Stimulated activated naive CD8-positive, alpha-beta T cell treated with anti-CD3 and anti-CD28 coated beads, Interleukin-15, Interleukin-2, amounts not matched to agents 100 ng/mL and 50 ng/mL, for 24 hours (primary cell): ENCODE measurements at regions not wholly inside any gene's neighbourhood (a gene's known extent, or its start where the extent isn't known, plus 50 kb on each side); places are given as distances from the start of the nearest gene placed in this dataset.
"Not testable (repeated sequence)": the region's sequence is repeated elsewhere in the genome, so short reads cannot be mapped to it uniquely, and the experiment has no call there.

ENCODE experiments used
- H3K27ac Mint-ChIP-seq: one replicate; pipeline ENCODE4 v1.8.0; 2021; ENCODE audit warnings: mild to moderate bottlenecking, mixed read lengths
- H3K27me3 Mint-ChIP-seq: one replicate; pipeline ENCODE4 v1.8.0; 2021; ENCODE audit warnings: mixed read lengths
- H3K36me3 Mint-ChIP-seq: one replicate; pipeline ENCODE4 v1.8.0; 2021; ENCODE audit warnings: low read depth, mixed read lengths
- H3K4me1 Mint-ChIP-seq: one replicate; pipeline ENCODE4 v1.8.0; 2021; ENCODE audit warnings: low read depth, mixed read lengths
- H3K4me3 Mint-ChIP-seq: one replicate; pipeline ENCODE4 v1.8.0; 2021; ENCODE audit warnings: mild to moderate bottlenecking, mixed read lengths
- H3K9me3 Mint-ChIP-seq: one replicate; pipeline ENCODE4 v1.8.0; 2021; ENCODE audit warnings: mixed read lengths

GRCh38 chr2:193885419-193885818 lies 1690.7 kb upstream of the TMEFF2 start:
- H3K9me3 Mint-ChIP-seq, result peaks cover 13% of the 10 kb centered on the region
- no peak overlapping the region for H3K27ac Mint-ChIP-seq
- no peaks in the 10 kb centered on the region for H3K36me3 Mint-ChIP-seq
- H3K4me1 Mint-ChIP-seq, result no peaks in the 10 kb centered on the region
- H3K4me3 Mint-ChIP-seq, result no peak overlapping the region
- H3K27me3 Mint-ChIP-seq, result no peaks in the 10 kb centered on the region

DNA sequence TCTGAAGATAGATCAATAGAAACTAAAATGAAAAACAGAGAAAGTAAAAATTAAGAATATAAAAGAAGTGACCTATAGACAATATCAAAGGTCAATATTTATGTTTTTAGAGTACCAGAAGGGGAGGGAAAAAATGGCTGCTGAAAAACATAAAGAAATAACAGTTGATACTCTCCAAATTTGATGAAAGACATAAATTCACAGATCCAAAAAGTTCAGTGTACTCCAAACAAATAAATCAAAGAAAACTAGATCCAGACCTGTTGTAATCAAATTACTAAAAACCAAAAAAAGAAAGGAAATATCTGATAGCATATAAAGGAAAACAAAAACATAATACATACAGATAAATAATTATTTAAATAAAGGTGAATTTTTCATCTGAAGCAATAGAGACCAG lies 1689.1 kb upstream of the TMEFF2 start:
- H3K36me3 Mint-ChIP-seq, result no peaks in the 10 kb centered on the region
- H3K27me3 Mint-ChIP-seq, result no peaks in the 10 kb centered on the region
- no peak overlapping the region for H3K27ac Mint-ChIP-seq
- H3K9me3 Mint-ChIP-seq, result peaks cover 13% of the 10 kb centered on the region
- no peak overlapping the region for H3K4me3 Mint-ChIP-seq
- no peaks in the 10 kb centered on the region for H3K4me1 Mint-ChIP-seq

DNA sequence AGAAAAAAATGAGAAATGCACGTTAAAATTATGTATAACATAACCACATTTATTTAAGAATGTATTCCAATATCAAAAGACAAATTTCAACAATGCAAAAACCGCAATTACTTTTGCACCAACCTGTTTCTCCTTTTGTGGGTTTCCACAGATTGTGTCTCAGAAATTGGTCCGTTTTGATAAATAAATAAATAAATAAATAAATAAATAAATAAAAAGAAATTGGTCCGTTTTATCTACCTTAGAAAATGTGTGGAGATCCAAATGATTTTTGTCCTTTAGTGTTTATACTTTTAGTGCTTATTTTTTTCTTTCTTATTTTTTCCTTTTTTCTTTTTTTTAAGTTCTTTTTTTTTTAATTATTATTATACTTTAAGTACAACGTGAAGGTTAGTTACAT lies 1682.2 kb upstream of the TMEFF2 start:
- Mint-ChIP-seq H3K27ac (no peak overlapping the region), H3K4me3 (no peak overlapping the region), H3K9me3 (peaks cover 4% of the 10 kb centered on the region), H3K36me3 (no peaks in the 10 kb centered on the region), H3K4me1 (no peaks in the 10 kb centered on the region), H3K27me3 (no peaks in the 10 kb centered on the region)

DNA sequence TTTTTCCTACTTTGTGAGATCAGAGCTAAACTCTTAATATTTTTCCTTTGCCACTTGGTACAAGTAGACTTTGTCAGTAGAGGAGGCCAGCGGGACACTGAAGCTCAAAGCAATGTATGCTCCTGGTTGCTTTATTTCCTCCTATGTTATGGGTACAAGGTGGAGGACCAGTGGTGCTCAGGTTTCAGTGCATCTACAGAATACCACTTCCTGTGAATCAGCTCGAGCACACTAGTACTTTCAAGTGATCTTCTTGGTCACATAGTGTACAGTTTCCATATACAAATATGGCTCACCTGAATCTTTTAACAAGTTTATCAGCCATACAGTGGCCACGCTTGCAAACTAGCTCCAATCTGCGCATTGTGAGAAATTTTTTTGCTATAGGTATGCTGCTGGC lies 1674.8 kb upstream of the TMEFF2 start:
- Mint-ChIP-seq H3K4me1 (no peaks in the 10 kb centered on the region), H3K9me3 (peaks cover 4% of the 10 kb centered on the region), H3K36me3 (no peaks in the 10 kb centered on the region), H3K4me3 (no peak overlapping the region), H3K27me3 (no peaks in the 10 kb centered on the region), H3K27ac (no peak overlapping the region)

GRCh38 chr2:193868833-193869232 lies 1674.1 kb upstream of the TMEFF2 start:
- H3K27ac Mint-ChIP-seq, result no peak overlapping the region

GRCh38 chr2:193868132-193868531 lies 1673.4 kb upstream of the TMEFF2 start:
- Mint-ChIP-seq H3K4me1 (no peaks in the 10 kb centered on the region), H3K4me3 (no peak overlapping the region), H3K9me3 (peaks cover 4% of the 10 kb centered on the region), H3K27me3 (no peaks in the 10 kb centered on the region), H3K36me3 (no peaks in the 10 kb centered on the region), H3K27ac (no peak overlapping the region)

More at GRCh38 chr2:193868833-193869232, 1674.1 kb upstream of the TMEFF2 start:
- Mint-ChIP-seq H3K9me3 (peaks cover 4% of the 10 kb centered on the region), H3K4me3 (no peak overlapping the region), H3K27me3 (no peaks in the 10 kb centered on the region), H3K4me1 (no peaks in the 10 kb centered on the region), H3K36me3 (no peaks in the 10 kb centered on the region)

DNA sequence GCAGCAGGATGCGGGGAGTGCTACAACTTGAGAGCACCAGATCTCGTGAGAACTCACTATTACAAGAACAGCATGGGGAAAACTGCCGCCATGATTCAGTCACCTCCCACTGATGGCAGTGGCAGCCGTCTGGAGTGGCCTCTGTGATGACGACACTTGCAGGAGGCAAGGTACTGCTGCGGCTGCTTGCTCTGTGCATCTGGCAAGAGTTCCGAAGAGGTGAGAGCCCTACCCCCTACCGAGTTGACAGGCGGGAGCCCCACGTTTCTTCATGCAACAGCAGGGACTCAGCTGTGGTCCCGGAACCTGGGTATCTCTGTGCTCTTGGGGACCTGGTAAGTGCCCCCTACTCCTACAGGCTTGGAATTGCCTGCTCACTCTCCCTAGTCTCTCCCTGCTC lies 1672.7 kb upstream of the TMEFF2 start:
- Mint-ChIP-seq H3K4me1 (no peaks in the 10 kb centered on the region), H3K27me3 (no peaks in the 10 kb centered on the region), H3K36me3 (no peaks in the 10 kb centered on the region), H3K4me3 (no peak overlapping the region), H3K9me3 (peaks cover 4% of the 10 kb centered on the region), H3K27ac (no peak overlapping the region)

- H3K27me3 Mint-ChIP-seq, result no peaks in the 10 kb centered on the region
- H3K4me3 Mint-ChIP-seq, result no peak overlapping the region
- no peaks in the 10 kb centered on the region for H3K36me3 Mint-ChIP-seq
- H3K4me1 Mint-ChIP-seq, result no peaks in the 10 kb centered on the region
- H3K27ac Mint-ChIP-seq, result no peak overlapping the region
- no peaks in the 10 kb centered on the region for H3K9me3 Mint-ChIP-seq
Observed at GRCh38 chr2:193861557-193861956, 1666.8 kb upstream of the TMEFF2 start.

DNA sequence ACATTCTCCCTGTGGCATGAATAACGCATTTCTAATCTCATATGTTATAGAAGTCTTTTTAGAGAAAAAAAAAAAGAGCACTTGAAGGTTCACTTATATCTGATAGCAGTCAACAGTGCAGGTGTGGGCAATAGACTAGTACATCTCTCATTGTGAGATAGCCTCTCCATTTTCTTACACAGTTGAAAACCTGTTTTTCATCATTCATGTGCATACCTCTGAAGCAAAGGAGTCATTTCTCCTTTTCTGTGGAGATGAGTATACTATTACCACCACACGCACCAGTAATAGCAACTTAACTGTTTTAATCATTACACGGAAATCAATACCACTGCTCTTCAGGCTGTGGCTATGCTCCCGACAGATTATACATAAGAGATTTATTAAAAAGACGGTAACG lies 1653.3 kb upstream of the TMEFF2 start:
- Mint-ChIP-seq H3K27me3 (no peaks in the 10 kb centered on the region), H3K4me3 (no peak overlapping the region), H3K4me1 (no peaks in the 10 kb centered on the region), H3K9me3 (no peaks in the 10 kb centered on the region), H3K36me3 (no peaks in the 10 kb centered on the region), H3K27ac (no peak overlapping the region)

GRCh38 chr2:193847130-193847529 lies 1652.4 kb upstream of the TMEFF2 start:
- H3K9me3 Mint-ChIP-seq, result no peaks in the 10 kb centered on the region

DNA sequence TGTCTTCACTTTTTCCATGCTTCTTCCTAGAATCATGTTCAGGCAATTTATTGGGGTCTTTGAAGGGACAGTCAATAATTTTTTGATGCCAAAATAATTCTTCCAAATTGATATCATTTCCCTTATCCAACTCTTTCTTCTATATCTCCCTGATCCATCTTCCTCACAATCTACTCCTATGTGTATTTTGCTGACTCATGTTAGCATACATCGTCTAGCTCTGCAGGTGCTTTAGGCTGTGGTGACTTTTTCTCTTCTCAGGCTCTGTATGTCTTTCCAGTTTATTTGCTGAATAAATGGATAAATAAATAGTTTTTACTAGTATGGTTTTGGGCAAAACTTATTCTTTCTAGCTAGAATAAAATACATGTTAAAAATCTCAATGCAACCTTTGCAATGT lies 1650.9 kb upstream of the TMEFF2 start:
- Mint-ChIP-seq H3K27ac (no peak overlapping the region), H3K4me3 (no peak overlapping the region), H3K36me3 (no peaks in the 10 kb centered on the region), H3K9me3 (no peaks in the 10 kb centered on the region), H3K4me1 (no peaks in the 10 kb centered on the region), H3K27me3 (no peaks in the 10 kb centered on the region)

More at GRCh38 chr2:193847130-193847529, 1652.4 kb upstream of the TMEFF2 start:
- H3K4me3 Mint-ChIP-seq, result no peak overlapping the region
- no peaks in the 10 kb centered on the region for H3K4me1 Mint-ChIP-seq
- H3K27ac Mint-ChIP-seq, result no peak overlapping the region
- no peaks in the 10 kb centered on the region for H3K27me3 Mint-ChIP-seq
- H3K36me3 Mint-ChIP-seq, result no peaks in the 10 kb centered on the region

DNA sequence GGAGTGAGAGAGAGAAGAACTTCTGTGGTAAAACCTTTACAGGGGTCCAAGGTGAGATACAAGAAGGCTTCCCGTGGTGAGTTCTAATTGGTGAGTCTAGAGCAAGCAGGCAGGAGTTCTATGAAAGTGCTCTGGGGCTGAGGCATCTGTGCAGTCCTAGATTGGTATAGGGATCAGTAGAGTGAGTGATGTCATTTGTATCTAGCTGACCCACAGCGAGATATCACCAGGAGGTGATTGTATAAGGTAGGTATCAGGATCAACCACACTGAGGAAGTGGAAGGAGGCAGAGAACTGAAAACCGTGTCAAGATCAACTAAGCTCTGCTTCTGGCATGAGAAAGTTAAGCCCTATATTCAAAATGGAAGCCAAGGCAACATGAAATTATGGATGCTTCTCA lies 1648.9 kb upstream of the TMEFF2 start:
- Mint-ChIP-seq H3K9me3 (no peaks in the 10 kb centered on the region), H3K4me1 (no peaks in the 10 kb centered on the region), H3K27me3 (no peaks in the 10 kb centered on the region), H3K36me3 (no peaks in the 10 kb centered on the region), H3K27ac (no peak overlapping the region), H3K4me3 (no peak overlapping the region)

GRCh38 chr2:193841384-193842150 lies 1646.8 kb upstream of the TMEFF2 start:
- Mint-ChIP-seq H3K4me1 (no peaks in the 10 kb centered on the region), H3K4me3 (no peak overlapping the region), H3K27me3 (no peaks in the 10 kb centered on the region), H3K36me3 (no peaks in the 10 kb centered on the region), H3K27ac (no peak overlapping the region), H3K9me3 (no peaks in the 10 kb centered on the region)

GRCh38 chr2:193837111-193837738 lies 1642.5 kb upstream of the TMEFF2 start:
- peaks cover 6% of the 10 kb centered on the region for H3K9me3 Mint-ChIP-seq
- no peaks in the 10 kb centered on the region for H3K4me1 Mint-ChIP-seq
- no peak overlapping the region for H3K4me3 Mint-ChIP-seq
- H3K27ac Mint-ChIP-seq, result no peak overlapping the region
- H3K36me3 Mint-ChIP-seq, result no peaks in the 10 kb centered on the region
- no peaks in the 10 kb centered on the region for H3K27me3 Mint-ChIP-seq

DNA sequence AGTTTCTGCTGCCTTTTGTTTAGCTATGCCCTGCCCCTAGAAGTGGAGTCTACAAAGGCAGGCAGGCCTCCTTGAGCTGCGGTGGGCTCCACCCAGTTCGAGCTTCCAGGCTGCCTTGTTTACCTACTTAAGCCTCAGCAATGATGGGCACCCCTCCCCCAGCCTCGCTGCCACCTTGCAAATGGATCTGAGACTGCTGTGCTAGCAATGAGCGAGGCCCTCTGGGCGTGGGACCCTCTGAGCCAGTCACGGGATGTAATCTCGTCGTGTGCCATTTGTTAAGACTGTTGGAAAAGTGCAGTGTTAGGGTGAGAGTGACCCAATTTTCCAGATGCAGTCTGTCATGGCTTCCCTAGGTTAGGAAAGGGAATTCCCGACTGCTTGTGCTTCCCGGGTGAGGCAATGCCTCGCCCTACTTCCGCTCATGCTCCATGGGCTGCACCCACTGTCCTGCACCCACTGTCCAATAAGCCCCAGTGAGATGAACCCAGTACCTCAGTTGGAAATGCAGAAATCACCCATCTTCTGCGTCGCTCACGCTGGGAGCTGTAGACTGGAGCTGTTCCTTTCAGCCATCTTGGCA lies 1641.8 kb upstream of the TMEFF2 start:
- H3K4me1 Mint-ChIP-seq, H3K4me3 Mint-ChIP-seq, H3K9me3 Mint-ChIP-seq, H3K36me3 Mint-ChIP-seq, H3K27ac Mint-ChIP-seq, H3K27me3 Mint-ChIP-seq: not testable (repeated sequence)
